Stimulated activated CD8-positive, alpha-beta memory T cell treated with anti-CD3 and anti-CD28 coated beads, Interleukin-7, amount 100 ng/mL, for 1 hour (primary cell): ENCODE measurements at regions not wholly inside any gene's neighbourhood (a gene's known extent, or its start where the extent isn't known, plus 50 kb on each side); places are given as distances from the start of the nearest gene placed in this dataset.

ENCODE experiments used
- DNase-seq, 2 donors: peaks; one replicate each; pipeline ENCODE4 v3.0.0-alpha.2; 2020; ENCODE audit warnings: low read depth in 2 of 2

DNA sequence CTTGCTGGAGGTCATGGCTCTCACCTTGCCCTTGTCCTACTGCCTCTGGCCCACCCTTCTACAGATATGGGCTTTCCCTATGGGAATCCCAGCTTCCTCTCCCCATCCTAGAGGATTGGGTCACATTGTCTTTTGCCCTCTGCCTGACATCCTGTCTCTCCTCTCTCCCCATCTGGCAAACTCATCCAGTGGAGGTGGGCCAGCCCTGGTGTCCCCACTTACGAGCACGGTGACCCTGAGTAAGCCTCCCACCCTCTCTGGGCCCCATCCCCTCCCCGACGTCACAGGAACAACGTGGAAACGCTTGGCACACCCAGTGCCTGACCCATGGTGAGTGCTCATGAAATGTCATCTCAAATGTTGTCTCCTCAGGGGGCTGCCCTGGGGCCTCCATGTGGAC is 56.1 kb upstream of the ID3 start:
- DNase-seq = no peak

DNA sequence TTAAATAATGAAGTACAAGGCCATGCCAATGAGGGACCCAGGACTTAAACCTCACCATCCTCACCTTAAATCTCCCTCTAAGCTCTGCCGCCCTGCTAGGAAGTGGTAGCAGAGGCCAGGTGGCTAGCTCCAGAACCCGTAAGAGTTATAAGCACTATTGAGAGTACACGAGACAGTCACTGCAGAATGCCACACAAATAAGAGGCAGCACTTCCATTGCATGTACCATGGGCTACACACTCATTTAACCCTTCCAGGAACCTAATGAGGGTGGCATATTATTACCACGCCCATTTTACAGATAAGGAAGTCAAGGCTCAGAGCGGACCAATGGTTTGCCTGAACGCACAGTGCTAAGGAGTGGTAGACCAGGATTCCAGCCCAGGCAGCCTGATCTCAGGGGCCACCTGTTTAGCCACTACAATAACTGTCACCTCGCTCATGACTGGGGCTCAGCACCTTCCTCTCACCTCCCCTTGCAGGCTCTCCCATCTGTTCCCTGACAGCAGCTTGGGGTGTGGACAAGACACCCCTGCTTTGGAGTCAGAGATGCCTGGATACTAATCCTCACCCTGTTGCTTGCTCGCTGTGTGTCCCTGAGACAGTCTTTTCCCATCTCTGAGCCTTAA is 54.8 kb upstream of the ID3 start:
- DNase-seq = no peak

DNA sequence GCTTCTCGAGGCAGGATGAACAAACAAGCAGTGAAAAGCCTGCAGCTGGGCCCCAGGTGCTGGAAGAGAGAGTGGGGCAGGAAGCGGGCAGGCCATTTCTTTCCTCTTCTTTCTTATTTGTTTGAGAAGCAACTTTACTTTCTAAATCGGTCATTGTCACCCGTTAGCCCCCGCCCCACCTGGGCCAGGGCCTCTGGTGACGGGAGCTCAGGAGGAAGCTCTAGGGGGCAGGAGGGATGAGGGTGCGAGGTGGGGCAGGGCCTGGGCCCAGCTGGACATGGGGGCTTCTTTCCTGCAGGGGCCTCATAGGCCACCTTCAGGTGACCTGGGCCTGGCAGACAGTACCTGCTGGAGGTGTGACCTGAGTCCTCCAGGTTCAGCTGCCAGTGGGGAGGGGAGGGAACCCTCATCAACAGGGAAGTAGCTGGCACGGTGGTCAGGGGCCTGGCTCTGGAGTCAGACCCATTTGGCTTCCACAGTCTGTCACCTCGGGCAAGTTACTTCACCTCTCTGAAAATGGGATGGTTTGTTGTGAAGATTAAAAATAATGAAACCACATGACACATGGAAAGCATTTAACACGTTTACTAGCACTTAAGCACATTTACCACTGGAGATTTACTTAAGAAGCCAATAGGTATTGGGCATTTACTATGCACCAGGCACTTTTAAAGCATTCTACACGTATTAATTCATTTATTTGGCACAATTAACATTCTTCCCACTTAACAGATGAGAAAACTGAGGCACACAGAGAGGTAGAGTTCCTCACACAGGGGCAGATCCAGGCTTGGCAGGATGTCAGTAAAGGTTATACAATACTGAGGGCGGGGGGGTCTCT is 54.1 kb upstream of the ID3 start:
- no peak for DNase-seq

GRCh38 chr1:23611601-23612327 is 52.5 kb upstream of the ID3 start:
- DNase-seq = no peak

- no peak for DNase-seq
Observed at GRCh38 chr1:23610677-23611076, 51.4 kb upstream of the ID3 start.

- no peak for DNase-seq
Observed at GRCh38 chr1:23609971-23610370, 50.7 kb upstream of the ID3 start.
